ENCODE measurements at regions not wholly inside any gene's neighbourhood (a gene's known extent, or its start where the extent isn't known, plus 50 kb on each side); places are given as distances from the start of the nearest gene placed in this dataset.

GRCh38 chr13:59587030-59587429, 576.7 kb downstream of the DIAPH3 start:
- TF ChIP-seq, protein P1, sequence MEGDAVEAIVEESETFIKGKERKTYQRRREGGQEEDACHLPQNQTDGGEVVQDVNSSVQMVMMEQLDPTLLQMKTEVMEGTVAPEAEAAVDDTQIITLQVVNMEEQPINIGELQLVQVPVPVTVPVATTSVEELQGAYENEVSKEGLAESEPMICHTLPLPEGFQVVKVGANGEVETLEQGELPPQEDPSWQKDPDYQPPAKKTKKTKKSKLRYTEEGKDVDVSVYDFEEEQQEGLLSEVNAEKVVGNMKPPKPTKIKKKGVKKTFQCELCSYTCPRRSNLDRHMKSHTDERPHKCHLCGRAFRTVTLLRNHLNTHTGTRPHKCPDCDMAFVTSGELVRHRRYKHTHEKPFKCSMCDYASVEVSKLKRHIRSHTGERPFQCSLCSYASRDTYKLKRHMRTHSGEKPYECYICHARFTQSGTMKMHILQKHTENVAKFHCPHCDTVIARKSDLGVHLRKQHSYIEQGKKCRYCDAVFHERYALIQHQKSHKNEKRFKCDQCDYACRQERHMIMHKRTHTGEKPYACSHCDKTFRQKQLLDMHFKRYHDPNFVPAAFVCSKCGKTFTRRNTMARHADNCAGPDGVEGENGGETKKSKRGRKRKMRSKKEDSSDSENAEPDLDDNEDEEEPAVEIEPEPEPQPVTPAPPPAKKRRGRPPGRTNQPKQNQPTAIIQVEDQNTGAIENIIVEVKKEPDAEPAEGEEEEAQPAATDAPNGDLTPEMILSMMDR (IDR thresholded peaks at IDR 0.05): no peak
- TF ChIP-seq POLR2A (IDR thresholded peaks at IDR 0.05) (no peak), POLR2AphosphoS5 (IDR thresholded peaks at IDR 0.05) (no peak)

All from gastroesophageal sphincter (tissue), 3 donors.